COR-L47 (cell line): ENCODE measurements at regions not wholly inside any gene's neighbourhood (a gene's known extent, or its start where the extent isn't known, plus 50 kb on each side); places are given as distances from the start of the nearest gene placed in this dataset.
A peak's percentile ranks its signal among the peaks of the same experiment; 100 is the strongest.

Experiments used
- DNase-seq: peaks from one replicate; lab custom pipeline; 2025; lab: John Stamatoyannopoulos, UW

DNA sequence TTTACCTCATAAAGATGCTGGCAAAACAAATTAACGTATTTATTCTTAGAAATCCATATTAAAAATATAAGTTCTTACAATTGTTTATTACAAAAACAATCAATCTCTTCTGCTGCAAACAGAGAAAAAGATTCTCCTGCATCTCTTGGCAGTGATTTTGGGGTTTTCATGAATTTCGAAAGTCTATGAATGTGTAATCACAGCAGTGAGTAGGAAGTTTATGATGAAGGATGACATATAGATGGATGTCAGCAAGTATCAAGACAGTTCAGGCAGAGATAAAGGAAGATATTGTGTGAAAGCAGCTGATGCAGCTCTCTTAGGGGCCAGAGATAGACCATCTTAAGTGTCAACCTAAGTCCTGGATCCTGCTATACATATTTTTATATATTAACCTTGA is 196.9 kb upstream of the BANK1 start:
- DNase-seq = no peak

DNA sequence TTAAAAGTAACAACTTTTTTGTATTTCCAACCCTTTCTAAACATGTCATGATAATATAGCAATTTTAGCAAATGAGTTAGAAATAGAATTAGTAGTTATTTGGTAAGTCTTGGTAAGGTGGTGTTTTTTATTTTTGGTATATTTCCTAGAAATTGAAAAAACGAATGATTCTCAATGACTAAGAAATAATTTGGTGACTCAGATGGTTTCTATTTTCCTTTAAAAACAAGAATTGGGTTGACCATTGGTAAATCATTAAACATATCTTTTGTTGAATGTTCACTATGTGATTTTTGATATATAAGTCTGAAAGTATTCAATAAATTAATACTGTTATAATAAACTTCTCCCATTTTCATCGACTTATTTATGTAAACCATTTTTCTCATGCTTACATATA is 206.2 kb upstream of the BANK1 start:
- no peak for DNase-seq

DNA sequence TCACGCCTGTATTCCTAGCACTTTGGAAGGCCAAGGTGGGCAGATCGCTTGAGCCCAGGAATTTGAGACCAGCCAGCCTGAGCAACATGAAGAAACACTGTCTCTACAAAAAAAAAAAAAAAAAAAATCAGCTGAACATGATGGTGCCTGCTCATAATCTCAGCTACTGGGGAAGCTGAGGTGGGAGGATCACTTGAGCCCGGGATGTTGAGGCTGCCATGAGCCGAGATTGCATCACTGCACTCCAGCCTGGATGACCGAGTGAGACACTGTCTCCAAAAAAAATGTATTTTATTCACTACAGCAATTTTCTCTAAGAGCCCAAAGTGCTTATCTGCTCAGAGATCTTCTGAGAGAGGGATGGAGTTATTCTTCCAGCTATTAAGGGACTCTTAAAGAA is 215.8 kb upstream of the PPP3CA start:
- DNase-seq = no peak

DNA sequence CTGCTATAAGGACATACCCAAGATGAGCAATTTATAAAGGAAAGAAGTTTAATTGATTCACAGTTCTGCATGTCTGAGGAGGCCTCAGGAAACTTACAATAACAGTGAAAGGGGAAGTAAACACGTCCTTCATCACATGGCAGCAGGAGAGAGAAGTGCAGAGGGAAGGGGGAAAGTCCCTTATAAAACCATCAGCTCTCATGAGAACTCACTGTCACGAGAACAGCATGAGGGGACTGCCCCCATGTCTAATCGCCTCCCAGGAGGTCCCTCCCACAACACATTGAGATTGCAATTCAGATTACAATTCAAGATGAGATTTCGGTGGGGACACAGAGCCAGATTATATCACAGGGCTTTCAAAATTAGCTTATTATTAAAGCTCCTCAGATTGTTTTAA is 209.5 kb upstream of the PPP3CA start:
- no peak for DNase-seq

DNA sequence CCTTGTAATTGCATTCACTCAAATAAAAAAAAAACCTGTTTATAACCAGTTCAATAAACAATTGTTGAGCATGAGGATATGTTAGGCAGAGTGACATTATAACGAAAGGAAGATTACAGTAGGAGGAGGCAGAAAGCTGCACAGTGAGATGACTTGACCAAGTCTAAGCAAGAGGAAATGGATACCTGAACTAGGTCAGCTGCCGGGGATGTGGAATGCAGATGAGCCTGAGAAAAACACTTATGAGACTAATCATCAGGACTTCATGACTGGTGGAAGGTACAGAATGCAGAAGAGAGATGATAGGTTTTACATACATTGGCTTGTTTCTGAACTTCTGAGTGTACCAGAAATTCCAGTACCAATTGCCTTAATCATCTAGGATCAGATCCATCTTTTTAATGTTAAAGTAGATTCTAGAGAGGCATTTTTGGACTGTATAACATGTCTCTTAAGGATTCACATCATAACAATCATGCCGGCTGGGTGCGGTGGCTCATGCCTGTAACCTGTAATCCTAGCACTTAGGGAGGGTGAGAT is 208.1 kb upstream of the PPP3CA start:
- no peak for DNase-seq

DNA sequence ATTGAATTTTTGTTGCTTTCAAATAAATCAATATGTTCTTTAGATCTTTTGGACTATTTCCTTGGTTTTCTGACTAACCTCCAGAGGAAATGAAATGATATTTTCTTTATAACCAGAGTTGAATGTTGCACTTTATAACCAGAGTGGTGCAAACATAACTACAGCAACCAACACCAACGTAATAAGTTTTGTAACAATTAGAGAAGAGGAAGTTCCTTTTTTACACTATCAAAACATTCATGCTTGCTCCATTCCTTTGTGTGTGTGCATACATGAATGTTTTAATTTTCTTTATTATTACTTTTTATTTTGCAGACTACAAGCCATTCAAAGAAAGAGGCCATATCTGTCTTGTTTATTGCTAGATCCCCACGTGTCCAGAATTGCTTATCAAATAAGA is 193.0 kb upstream of the PPP3CA start:
- no peak for DNase-seq

DNA sequence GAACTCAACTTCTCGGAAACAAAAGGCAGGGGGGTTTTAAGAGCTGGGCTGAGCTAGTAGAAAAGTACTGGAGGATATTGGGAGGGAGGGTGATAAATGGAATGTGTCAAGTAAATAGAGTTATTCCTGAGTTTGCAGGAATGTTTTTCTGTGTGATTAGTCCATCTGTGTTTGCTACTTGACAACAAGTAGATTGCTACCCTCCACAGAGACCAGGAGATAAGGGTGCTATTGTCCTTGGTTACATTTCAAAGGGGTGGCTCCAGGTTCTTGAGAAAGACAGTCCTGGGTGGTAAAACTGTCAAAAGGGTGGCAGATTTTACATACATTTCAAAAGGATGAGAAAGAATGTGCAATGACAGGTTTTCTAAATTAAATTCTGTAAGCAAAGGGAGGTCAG is 181.2 kb upstream of the PPP3CA start:
- DNase-seq = no peak

DNA sequence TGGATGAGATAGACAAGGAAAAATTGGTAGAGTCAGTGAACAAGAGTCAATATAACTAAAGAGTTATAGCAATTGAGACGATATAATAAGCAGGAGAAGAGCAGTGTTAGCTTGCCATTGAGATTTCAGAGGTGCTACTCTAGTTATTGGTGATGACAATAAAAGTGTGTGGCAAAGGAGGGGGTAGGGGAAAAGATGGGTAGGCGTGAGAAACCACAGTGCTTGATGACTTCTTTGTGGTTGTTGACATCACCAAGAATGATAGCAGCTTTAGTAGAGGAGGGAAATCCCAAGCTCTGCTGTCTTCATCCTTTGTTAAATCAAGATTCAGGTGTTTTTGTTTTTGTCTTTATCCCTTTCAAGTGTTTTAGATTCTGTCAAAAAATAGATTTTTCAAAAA is 179.9 kb upstream of the PPP3CA start:
- DNase-seq = no peak

DNA sequence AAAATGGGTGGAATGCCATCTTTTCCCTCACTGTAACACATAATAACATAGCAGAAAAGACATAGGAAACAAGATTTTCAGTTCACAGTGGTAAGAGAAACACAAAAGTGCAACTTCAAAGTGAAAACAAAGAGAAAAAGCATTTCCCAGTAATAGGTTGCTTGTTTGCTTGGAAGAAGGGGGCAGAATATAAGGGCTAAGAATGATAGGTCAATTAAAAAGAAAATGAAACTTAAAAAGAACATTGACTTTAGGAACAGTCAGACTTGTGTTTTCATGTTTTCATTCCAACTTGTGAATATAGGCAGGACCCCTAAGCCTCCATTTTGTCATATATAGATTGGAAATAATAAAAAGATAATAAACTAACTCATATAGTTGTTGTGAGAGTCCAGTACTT is 168.2 kb upstream of the PPP3CA start:
- no peak for DNase-seq

DNA sequence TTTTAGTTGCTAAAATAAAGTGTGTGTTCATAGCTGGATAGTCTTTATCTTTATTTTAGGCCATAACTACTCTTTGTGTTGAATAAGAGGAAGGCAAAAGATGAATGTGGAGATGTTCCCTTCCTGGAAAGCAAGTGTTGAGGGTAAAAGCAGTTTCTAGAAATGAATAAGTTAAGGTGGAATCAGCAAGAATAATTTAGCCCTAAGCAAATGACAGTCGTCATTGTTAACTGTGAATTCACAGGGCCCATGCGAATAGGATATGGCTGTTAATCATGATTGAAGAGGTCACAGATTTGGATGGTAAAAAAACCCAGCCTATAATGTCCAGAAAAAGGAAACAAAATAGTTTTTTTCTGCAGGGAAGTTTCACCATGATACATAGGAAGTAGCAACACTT is 167.8 kb upstream of the PPP3CA start:
- DNase-seq = no peak

DNA sequence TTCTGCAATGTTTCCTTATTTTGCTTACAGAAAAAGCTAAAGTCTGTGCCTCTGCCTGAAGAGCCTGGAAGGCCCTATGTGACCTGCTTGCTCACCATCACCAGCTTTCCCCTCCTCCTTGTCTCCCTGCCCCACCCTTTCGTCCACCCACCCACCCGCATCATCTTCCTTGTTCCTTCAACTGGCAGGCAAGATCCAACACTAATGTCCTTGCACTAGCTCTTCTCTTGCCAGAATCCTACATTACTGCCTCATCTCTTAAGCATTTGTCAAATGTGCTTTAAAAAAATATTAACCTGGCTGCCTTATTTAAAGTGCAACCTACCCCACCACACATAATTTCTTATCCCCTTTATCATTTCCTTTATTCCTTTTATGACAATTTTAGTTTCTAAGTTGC is 165.1 kb upstream of the PPP3CA start:
- DNase-seq = no peak

DNA sequence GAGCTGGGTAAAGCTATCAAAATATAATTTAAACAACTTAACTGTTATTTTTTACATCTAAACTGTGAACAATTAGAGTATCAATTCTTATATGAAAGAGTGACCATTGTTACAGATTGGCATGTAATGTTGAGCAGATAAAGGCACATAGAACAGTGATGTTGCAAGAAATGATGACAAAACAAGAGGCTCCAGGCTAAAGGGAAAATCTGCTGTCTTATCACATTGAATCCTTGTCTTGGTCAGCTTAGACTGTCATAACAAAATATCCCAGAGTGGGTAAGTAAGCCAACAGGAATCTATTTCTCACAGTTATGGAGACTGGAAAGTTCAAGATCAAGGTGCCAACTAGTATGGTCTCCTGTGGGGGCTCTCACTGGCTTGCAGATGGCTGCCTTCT is 154.1 kb upstream of the PPP3CA start:
- DNase-seq = no peak

DNA sequence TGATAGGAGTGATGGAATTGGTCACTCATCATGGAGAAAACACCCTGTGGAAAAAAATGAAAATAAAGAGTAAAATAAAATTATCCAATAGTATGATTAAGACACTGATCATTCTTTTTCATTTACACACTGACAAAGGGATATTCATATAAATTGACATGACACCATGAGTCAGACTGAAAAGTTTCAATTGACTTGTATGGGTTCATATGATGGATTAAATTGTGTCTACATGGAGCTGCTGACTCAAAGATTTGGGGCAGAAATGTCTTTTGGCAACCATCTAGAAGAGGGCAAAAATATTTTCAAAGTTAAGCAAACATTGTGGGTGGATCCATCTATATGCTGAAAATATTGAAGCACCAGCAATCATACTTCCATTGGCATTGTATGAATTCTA is 153.4 kb upstream of the PPP3CA start:
- no peak for DNase-seq

DNA sequence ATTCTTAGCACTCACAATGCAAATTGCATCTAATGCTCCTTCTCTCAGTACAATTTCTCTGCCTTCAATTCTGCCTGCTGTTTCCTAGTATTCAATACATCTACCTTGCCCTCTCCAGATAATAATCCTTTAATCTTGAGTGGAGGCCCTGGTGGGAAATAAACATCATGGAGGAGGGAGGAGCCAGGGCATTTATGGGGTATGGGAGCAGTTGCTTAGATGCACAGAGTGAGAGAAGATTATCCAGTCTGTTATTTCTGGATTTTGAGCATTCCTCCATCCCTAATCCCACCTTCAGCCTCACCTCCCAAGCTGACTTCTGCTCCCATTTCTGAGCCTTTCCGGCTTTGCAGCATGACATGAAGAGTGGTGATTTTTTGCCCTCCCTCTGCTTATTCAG is 127.9 kb upstream of the PPP3CA start:
- no peak for DNase-seq

DNA sequence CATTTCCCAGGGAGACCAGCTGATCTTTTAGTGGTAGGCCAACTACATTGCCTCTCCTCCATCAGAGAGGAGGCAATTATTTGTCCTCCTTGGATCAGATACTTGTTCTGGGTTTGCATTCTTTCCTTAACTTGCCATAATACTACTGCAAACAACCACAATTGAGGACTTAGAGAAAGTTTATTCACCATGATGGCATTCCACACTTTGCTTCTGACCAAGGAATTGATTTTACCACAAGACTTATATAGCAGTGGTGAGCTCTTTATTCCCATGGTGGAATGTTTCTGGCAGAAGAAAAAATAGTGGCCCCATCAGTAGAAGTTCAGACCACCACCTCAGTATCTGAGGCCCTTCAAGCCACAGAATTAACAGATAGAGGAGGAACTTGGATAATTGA is 123.9 kb upstream of the PPP3CA start:
- DNase-seq = no peak

DNA sequence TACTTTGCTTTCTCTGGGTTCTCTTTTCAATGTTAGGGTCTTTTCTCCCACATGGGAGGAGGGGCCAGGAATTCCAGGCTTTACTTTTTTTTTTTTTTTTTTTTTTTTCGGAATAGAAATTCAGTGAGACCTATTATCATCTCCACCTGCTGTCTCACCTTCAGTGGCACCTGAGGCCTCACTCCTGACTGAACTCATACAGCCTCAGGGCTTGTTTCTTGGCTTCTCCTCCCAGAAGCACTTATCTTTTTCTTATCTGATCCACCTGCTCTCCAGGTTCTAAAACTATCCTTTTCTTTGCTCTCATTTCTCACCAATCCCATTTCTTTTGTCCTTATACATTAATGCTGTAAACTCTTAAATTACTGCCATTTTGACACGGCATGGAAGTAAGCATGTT is 117.3 kb upstream of the PPP3CA start:
- no peak for DNase-seq

DNA sequence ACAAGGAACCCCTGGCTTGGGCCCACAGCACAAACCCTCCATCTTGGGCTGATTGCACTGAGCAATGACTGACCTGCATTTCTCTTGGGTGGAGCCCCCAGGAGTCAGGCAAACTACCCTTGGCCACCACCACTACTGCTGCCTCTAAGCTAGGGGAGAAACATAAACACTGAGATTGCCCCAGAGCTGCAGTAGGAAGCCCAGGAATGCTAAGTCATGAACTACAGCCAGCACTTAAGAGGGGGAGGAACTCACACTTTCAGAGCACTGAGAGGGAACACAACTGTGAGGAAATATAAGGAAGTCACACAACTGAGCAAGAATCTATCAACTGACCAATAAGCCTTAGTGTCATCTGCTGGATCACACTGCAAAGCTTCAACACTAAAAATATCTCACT is 111.6 kb upstream of the PPP3CA start:
- DNase-seq = no peak

DNA sequence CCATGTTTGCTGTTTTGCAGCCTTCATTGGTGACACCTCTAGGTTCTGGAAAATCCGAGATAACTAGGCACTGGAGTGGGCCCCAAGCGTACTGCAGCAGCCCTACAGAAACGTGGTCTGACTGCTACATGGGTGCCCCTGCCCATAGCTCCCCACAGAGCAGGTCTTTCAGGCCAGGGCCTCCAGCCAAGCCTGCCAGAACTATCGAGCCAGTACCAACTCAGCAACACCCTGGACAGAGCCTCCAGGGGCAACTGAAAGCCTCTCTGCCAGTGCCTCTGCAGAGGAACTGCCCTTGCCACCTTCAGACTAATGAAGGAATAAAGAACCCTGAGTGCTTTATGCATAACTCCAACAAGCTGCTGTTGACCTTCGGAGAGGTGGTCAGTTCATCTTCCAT is 111.1 kb upstream of the PPP3CA start:
- DNase-seq = no peak

DNA sequence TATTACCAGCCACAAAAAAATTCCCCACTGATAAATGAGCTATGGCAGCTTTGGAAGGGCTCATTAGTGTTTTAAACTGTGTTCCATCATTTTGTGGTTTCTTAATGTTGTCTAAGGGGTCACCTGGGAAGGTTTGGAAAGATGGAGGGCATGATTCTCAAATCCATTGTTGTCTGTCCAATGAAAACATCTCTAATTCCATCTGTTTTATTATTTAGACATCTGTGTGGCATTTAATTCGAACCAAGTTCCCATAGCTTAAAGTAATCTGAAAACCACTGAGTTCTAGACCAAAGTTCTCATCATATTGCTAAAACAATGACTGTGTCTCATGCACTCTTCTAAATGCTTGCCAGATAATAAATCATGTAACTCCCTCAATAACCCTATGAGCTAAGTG is 103.8 kb upstream of the PPP3CA start:
- DNase-seq = no peak

DNA sequence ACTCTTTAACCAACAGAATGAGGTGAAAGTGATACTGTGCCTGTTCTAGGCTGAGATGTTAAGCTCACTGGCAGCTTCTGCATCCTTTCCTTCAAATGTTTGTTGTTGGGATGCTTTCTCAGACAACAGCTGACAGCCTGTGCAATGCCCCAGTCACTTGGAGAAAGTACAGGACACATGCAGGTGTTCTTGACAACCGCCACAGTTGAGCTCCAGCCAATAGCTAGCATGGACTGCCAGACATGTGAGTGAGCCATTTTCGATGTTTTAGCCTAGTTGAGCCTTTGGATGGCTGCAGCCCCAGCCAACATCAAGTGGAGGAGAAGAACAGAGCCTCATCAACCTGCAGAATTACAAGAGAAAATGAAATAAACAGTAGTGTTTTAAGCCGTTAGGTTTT is 94.1 kb upstream of the PPP3CA start:
- DNase-seq = no peak

DNA sequence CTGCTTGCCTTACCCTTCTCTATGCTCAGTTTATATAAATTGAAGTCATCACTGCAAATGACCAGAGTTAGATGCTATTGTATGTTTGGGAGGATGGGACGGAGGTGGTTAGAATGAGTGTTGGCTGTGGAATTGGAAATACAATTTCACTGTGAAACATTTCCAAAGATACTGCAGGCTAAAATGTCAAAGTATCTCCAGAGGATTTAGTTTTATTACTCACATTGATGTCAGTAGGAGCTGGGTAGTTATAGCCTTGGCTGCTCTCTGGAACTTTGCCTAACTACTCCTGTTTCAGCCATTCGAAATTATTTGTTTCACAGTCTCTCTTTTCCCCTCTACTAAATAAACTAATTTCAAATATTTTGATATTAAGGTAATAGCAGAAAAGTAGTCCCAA is 92.6 kb upstream of the PPP3CA start:
- no peak for DNase-seq

DNA sequence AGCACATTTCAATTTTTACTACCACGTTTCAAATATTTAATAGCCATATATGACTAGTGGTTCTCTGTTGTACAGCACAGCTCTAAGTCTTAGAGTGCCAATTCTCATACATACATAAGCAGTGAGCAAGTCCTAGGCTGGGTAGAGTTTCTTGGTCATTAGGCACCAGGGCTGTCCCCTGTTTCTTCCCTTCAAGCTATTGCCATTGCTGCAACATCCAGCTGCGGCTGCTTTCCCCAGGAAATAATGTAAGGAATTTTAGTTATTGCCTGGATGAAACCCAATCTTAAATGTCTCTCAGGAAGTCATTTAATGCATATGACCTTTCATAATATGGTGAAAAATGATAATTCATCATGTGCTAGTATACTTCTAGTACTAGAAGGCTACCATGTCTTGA is 74.1 kb upstream of the PPP3CA start:
- DNase-seq = no peak

DNA sequence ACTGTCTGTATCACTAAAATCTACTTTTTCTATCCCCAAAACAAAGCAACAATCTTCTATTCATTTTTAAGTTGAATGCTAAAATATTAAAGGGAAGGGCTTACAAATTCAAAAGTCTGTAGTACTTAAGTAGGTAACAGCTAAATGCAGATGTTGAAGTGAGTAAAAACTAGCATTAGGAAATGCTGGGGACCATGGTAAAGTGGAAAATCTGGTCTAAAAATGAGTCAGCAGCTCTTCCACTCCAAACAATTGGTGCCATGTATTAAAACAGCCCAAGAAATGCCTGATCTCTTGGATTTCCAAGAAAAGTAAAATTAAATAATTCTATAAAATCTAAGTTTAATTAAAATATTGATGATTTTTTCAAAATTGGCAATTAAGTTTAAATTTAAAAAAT is 73.3 kb upstream of the PPP3CA start:
- DNase-seq = no peak

DNA sequence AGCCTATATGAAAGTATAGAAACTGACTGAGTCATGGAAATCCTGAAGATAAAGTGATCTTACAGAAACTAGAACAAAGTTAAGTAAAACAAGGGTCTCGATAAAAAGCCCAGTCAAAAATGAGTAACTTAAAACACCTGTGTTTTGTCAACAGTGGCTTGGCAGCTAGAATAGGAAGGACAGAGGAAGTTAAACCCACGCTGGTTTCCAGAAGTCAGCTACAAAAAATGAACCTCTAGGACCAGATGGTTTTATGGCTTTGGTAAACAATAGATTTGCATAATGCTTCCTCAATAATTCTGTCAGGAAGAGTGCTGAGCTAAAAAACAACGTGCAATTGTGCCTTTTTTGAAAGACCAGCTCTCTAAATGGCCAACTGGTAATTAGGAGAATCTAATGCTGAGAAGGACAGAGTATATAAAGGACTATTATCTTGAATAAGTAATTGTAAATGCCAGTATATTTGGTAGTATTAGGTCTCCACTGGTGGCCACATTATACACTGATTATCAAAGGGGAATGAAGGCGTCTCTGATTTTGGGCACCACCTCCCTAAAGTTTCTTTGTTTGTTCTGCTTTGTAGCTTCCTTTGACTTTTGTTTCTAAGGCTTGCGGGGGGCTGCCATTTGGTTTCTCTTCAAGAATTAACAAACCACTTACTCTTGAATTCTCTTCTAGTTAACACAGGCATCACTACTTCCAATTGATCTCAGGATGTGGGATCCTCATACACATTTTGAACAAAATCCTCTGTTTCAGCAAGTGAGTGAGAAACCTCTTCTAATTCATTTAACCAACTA is 72.2 kb upstream of the PPP3CA start:
- peak; percentile 69 for DNase-seq
